Muscle layer of colon (tissue), 2 donors: ENCODE measurements at regions not wholly inside any gene's neighbourhood (a gene's known extent, or its start where the extent isn't known, plus 50 kb on each side); places are given as distances from the start of the nearest gene placed in this dataset.
"Not testable (repeated sequence)": the region's sequence is repeated elsewhere in the genome, so short reads cannot be mapped to it uniquely, and the experiment has no call there.

Source experiments
- H3K27ac ChIP-seq: one replicate; pipeline ENCODE4 v1.7.0; 2013; ENCODE audit warnings: low read depth, mild to moderate bottlenecking, low read length, moderate library complexity
- H3K27me3 ChIP-seq, 2 donors: one replicate each; pipeline ENCODE4 v1.7.0; 2013; ENCODE audit warnings: low read length in 2 of 2, mild to moderate bottlenecking in 2 of 2; ENCODE audit not compliant: insufficient read depth in 2 of 2, control insufficient read depth in 1 of 2
- H3K36me3 ChIP-seq: one replicate; pipeline ENCODE4 v1.7.0; 2013; ENCODE audit warnings: mild to moderate bottlenecking, low read length; ENCODE audit not compliant: insufficient read depth
- H3K4me1 ChIP-seq: one replicate; pipeline ENCODE4 v1.7.0; 2013; ENCODE audit warnings: mild to moderate bottlenecking, low read length; ENCODE audit not compliant: insufficient read depth
- H3K4me3 ChIP-seq, 2 donors: one replicate each; pipeline ENCODE4 v1.7.0; 2013; ENCODE audit warnings: low read length in 2 of 2, low read depth in 1 of 2, mild to moderate bottlenecking in 1 of 2, moderate library complexity in 1 of 2
- H3K9ac ChIP-seq: one replicate; pipeline ENCODE4 v1.7.0; 2013; ENCODE audit warnings: low read length
- H3K9me3 ChIP-seq: one replicate; pipeline ENCODE4 v1.7.0; 2013; ENCODE audit warnings: mild to moderate bottlenecking, low read length
- donor health status: abdominal sarcoma.
- donor health status: Adenocarcinoma of cecum.

DNA sequence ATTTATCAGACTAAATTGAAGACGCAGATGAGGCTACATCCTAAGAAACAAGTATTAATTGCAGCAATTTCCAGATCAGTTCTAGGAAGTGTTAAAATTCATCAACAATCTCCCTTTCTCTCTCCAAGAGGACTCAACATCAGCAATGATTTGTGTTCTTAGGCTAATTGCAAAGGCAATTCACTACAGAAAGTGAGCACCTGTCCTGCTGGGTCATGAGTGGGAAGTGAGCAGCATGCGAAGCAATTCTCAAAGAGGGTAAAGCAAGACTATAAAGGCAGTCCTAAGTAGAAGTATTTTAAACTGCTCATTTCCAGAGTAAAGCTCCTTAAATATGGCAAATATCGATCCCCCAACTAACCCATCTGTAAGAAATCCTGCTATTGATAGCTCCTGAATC lies 1191.0 kb upstream of the ALCAM start:
- Histone ChIP-seq H3K36me3 (no peaks in the 10 kb centered on the region), H3K27me3 (no peaks in the 10 kb centered on the region), H3K4me3 (no peak overlapping the region)

DNA sequence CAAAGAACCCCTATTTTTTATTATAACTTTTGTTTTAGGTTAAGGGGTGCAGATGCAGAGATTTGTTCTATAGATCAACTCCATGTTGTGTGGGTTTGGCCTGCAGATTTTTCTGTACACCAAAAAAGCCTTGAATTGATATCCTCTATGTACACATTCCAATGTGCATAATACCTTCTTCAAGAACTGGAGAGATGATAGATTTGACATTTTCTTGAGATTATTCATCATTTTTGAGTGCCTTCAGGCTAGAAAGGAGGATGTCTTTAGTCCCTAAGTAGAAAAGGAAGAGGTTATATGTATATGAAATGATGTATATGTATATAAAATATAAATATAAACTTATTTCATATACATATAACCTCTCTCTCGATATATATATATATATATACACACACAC lies 1190.0 kb upstream of the ALCAM start:
- H3K4me3 ChIP-seq: no peak overlapping the region
- no peak overlapping the region for H3K27ac ChIP-seq
- H3K36me3 ChIP-seq: no peaks in the 10 kb centered on the region
- H3K4me1 ChIP-seq: no peaks in the 10 kb centered on the region
- no peak overlapping the region for H3K9ac ChIP-seq
- H3K27me3 ChIP-seq: no peaks in the 10 kb centered on the region
- H3K9me3 ChIP-seq: no peaks in the 10 kb centered on the region

More for the DNA sequence above, 1191.0 kb upstream of the ALCAM start:
- Histone ChIP-seq H3K9me3 (no peaks in the 10 kb centered on the region), H3K4me1 (no peaks in the 10 kb centered on the region), H3K9ac (no peak overlapping the region), H3K27ac (no peak overlapping the region)

GRCh38 chr3:104178680-104179079 lies 1188.0 kb upstream of the ALCAM start:
- H3K4me1 ChIP-seq: no peaks in the 10 kb centered on the region
- H3K9ac ChIP-seq: no peak overlapping the region
- no peaks in the 10 kb centered on the region for H3K27me3 ChIP-seq
- H3K9me3 ChIP-seq: no peaks in the 10 kb centered on the region
- H3K4me3 ChIP-seq: no peak overlapping the region
- no peaks in the 10 kb centered on the region for H3K36me3 ChIP-seq
- no peak overlapping the region for H3K27ac ChIP-seq

DNA sequence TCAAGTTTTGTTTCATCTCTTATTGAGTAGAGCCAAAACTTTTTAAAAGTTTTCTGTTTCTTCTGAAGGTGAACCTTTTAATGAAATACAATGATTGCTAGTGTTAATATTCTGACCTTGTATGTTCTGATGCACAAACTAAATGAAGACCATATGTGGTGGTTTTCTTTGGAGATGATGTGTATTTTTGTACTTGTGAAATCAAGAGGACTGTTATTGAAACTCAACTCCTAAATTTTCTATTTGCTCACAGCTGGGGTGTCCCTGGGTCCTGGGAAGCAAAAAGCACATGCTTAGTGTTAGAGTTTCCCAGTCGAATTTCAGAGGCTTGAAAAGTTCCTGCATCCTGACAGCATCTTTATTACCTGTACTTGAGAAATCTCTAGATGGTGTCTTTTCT lies 1185.8 kb upstream of the ALCAM start:
- no peaks in the 10 kb centered on the region for H3K9me3 ChIP-seq
- H3K27me3 ChIP-seq: no peaks in the 10 kb centered on the region
- no peak overlapping the region for H3K4me3 ChIP-seq
- no peaks in the 10 kb centered on the region for H3K4me1 ChIP-seq
- H3K36me3 ChIP-seq: no peaks in the 10 kb centered on the region
- no peak overlapping the region for H3K27ac ChIP-seq
- H3K9ac ChIP-seq: no peak overlapping the region

GRCh38 chr3:104190681-104191080 lies 1176.0 kb upstream of the ALCAM start:
- no peaks in the 10 kb centered on the region for H3K9me3 ChIP-seq
- no peaks in the 10 kb centered on the region for H3K27me3 ChIP-seq
- H3K4me3 ChIP-seq: no peak overlapping the region
- H3K4me1 ChIP-seq: no peaks in the 10 kb centered on the region
- no peak overlapping the region for H3K27ac ChIP-seq
- no peak overlapping the region for H3K9ac ChIP-seq
- no peaks in the 10 kb centered on the region for H3K36me3 ChIP-seq

- Histone ChIP-seq H3K9ac (no peak overlapping the region), H3K27me3 (no peaks in the 10 kb centered on the region), H3K36me3 (no peaks in the 10 kb centered on the region), H3K4me1 (no peaks in the 10 kb centered on the region), H3K4me3 (no peak overlapping the region), H3K27ac (no peak overlapping the region), H3K9me3 (no peaks in the 10 kb centered on the region)
Observed at GRCh38 chr3:104198131-104198530, 1168.6 kb upstream of the ALCAM start.

DNA sequence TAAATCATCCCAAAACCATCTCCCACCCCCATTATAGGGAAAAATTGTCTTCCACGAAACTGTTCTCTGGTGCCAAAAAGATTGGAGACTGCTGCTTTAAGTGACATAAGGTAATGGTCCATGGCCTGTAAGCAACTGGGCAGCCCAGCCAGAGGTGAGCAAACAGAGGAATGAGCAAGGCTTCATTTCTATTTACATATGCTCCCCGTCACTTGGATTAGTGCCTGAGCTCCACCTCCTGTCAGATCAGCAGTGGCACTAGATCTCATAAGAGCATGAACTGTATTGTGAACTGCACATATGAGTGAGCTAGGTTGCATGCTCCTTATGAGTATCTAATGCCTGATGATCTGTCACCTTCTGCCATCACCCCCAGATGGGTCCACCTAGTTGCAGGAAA lies 1159.8 kb upstream of the ALCAM start:
- no peaks in the 10 kb centered on the region for H3K27me3 ChIP-seq

GRCh38 chr3:104214277-104214676 lies 1152.4 kb upstream of the ALCAM start:
- Histone ChIP-seq H3K36me3 (no peaks in the 10 kb centered on the region), H3K4me3 (no peak overlapping the region), H3K27ac (no peak overlapping the region), H3K9me3 (no peaks in the 10 kb centered on the region), H3K27me3 (no peaks in the 10 kb centered on the region), H3K9ac (no peak overlapping the region), H3K4me1 (no peaks in the 10 kb centered on the region)

More for the DNA sequence above, 1159.8 kb upstream of the ALCAM start:
- Histone ChIP-seq H3K9me3 (no peaks in the 10 kb centered on the region), H3K36me3 (no peaks in the 10 kb centered on the region), H3K4me1 (no peaks in the 10 kb centered on the region), H3K9ac (no peak overlapping the region), H3K4me3 (no peak overlapping the region), H3K27ac (no peak overlapping the region)

DNA sequence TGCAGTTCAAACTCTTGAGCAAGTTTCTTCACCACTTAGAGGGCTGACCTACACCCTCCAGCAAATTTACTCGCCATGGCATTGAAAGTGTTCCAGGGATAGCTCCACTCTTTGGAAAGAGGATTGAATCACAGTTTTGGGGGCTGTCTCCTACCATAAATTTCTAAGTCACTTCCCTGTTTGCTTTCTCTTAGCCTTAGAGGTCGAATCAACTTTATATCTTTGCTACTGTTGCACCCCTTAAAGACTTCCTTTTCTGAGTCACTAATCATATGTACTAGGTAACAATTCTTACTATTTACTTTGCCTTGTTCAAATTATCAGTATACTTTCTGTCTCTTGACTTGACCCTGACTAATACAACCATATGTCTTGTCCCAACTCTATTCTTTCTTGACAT lies 1151.8 kb upstream of the ALCAM start:
- Histone ChIP-seq H3K27ac (no peak overlapping the region), H3K9ac (no peak overlapping the region), H3K4me3 (no peak overlapping the region), H3K36me3 (no peaks in the 10 kb centered on the region), H3K4me1 (no peaks in the 10 kb centered on the region), H3K9me3 (no peaks in the 10 kb centered on the region), H3K27me3 (no peaks in the 10 kb centered on the region)

DNA sequence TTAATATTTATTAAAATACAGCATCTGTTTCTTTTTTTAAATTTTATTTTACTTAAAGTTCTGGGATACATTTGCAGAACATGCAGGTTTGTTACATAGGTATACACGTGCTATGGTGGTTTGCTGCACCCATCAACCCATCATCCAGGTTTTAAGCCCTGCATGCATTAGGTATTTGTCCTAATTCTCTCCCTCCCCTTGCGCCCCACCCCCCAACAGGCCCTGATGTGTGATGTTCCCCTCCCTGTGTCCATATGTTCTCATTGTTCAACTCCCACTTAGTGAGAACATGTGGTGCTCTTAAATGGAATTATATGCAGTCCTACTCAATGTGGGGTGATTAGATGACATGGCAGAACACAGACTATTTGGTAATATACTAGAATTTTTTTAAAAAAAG lies 1147.7 kb upstream of the ALCAM start:
- H3K9me3 ChIP-seq, H3K9ac ChIP-seq, H3K27ac ChIP-seq, H3K4me1 ChIP-seq, H3K27me3 ChIP-seq, H3K4me3 ChIP-seq, H3K36me3 ChIP-seq: not testable (repeated sequence)

DNA sequence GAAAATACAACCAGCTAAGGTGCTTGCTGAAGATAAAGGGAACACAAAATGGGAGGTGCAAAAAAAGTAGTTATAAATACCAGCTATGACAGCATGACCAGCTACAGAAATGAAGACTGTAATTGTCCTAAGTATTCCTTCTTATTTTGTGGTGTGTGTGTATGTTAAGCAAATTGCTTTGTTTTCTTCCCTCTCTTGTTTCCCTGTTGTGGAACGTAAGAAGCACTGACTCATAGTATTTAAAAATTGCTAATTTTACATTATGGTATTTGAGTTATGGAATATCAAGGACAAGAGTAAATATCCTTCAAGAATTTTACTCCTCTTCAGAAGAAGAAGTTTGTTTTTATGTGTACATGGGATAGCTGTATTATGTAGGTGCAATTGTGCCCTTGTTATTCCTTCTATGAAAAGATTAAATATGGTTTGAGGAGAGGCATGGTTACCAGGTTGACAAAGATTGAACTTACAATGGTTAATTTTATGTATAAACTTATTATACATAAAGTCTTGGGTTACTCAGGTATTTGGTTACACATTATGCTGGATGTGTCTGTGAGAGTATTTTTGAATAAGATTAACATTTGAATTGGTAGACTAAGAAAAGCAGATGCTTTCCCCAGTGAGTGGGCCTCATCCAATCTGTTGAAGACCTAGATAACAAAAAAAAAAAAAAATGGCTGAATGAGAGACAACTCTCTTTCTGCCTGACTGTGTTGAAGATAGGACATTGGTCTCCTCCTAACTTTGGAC lies 1132.1 kb upstream of the ALCAM start:
- Histone ChIP-seq H3K9me3 (no peaks in the 10 kb centered on the region), H3K4me1 (no peaks in the 10 kb centered on the region)

DNA sequence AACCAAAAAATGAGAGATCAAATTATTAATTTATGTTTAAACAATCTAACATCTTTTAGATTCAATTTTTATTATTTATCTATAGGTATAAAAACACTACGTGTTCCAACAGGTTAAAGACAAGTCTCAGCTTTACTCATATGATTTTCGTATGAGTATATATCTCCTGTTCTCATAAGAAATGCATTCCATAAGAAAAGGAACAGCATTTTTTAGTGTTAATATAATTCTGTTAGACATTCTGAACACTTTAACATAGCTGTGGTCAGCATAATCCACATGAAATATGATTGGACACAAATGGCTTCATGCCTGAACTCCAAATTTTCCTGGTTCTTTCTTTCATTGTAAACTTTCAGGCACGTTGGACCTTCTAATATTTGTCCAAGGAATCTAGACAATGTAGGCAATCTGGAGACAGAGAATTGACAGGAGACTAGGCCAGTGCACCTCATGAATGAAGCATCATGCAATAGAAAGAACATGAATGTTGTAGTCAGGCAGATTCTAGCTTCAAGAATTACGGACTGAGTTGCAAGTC lies 1122.0 kb upstream of the ALCAM start:
- Histone ChIP-seq H3K27me3 (no peaks in the 10 kb centered on the region), H3K4me3 (no peak overlapping the region), H3K4me1 (no peaks in the 10 kb centered on the region), H3K36me3 (no peaks in the 10 kb centered on the region), H3K27ac (no peak overlapping the region), H3K9me3 (no peaks in the 10 kb centered on the region), H3K9ac (no peak overlapping the region)

More for the DNA sequence above, 1132.1 kb upstream of the ALCAM start:
- H3K36me3 ChIP-seq: no peaks in the 10 kb centered on the region
- no peak overlapping the region for H3K4me3 ChIP-seq
- no peak overlapping the region for H3K27ac ChIP-seq
- H3K9ac ChIP-seq: no peak overlapping the region
- no peaks in the 10 kb centered on the region for H3K27me3 ChIP-seq
